ENCODE measurements at regions not wholly inside any gene's neighbourhood (a gene's known extent, or its start where the extent isn't known, plus 50 kb on each side); places are given as distances from the start of the nearest gene placed in this dataset.
"Not testable (repeated sequence)": the region's sequence is repeated elsewhere in the genome, so short reads cannot be mapped to it uniquely, and the experiment has no call there.

- no peak for DNase-seq (ENCODE audit: low read depth, low spot score)
- H3K9ac ChIP-seq (ENCODE audit: insufficient read length, low read depth), result no peak overlapping the region
- no peak overlapping the region for H3K4me3 ChIP-seq (ENCODE audit: insufficient read length, low read depth)
- H3K36me3 ChIP-seq (ENCODE audit: insufficient read depth, insufficient read length, low read length), result no peaks in the 10 kb centered on the region
- H3K9me3 ChIP-seq (ENCODE audit: insufficient read depth, low read length), result no peaks in the 10 kb centered on the region
- TF ChIP-seq ZNF274 (IDR thresholded peaks at IDR 0.05; ENCODE audit: low read depth, low read length), result no peak
- TF ChIP-seq YY1 (IDR thresholded peaks at IDR 0.05; ENCODE audit: insufficient read depth, insufficient read length), result no peak
- TF ChIP-seq SUZ12 (IDR thresholded peaks at IDR 0.05; ENCODE audit: extremely low read depth, insufficient read depth, insufficient read length), result no peak
- H3K4me1 ChIP-seq (ENCODE audit: insufficient read depth, insufficient read length), result no peaks in the 10 kb centered on the region
- H3K27me3 ChIP-seq (ENCODE audit: insufficient read depth, insufficient read length), result no peaks in the 10 kb centered on the region
Measured at GRCh38 chr9:81827616-81828296, 100.5 kb upstream of the SPATA31D4 start.

GRCh38 chr9:81829195-81829882 lies 98.9 kb upstream of the SPATA31D4 start:
- Histone ChIP-seq H3K36me3 (ENCODE audit: insufficient read depth, insufficient read length, low read length) (no peaks in the 10 kb centered on the region), H3K9me3 (ENCODE audit: insufficient read depth, low read length) (no peaks in the 10 kb centered on the region), H3K4me3 (ENCODE audit: insufficient read length, low read depth) (no peak overlapping the region), H3K9ac (ENCODE audit: insufficient read length, low read depth) (no peak overlapping the region), H3K4me1 (ENCODE audit: insufficient read depth, insufficient read length) (no peaks in the 10 kb centered on the region), H3K27me3 (ENCODE audit: insufficient read depth, insufficient read length) (no peaks in the 10 kb centered on the region)
- no peak for DNase-seq (ENCODE audit: low read depth, low spot score)
- TF ChIP-seq SUZ12 (IDR thresholded peaks at IDR 0.05; ENCODE audit: extremely low read depth, insufficient read depth, insufficient read length), result no peak

GRCh38 chr9:81830431-81830830 lies 97.8 kb upstream of the SPATA31D4 start:
- H3K9me3 ChIP-seq (ENCODE audit: insufficient read depth, low read length); H3K36me3 ChIP-seq (ENCODE audit: insufficient read depth, insufficient read length, low read length); H3K4me1 ChIP-seq (ENCODE audit: insufficient read depth, insufficient read length); DNase-seq (ENCODE audit: low read depth, low spot score); H3K9ac ChIP-seq (ENCODE audit: insufficient read length, low read depth); H3K4me3 ChIP-seq (ENCODE audit: insufficient read length, low read depth); H3K27me3 ChIP-seq (ENCODE audit: insufficient read depth, insufficient read length): not testable (repeated sequence)

- H3K36me3 ChIP-seq (ENCODE audit: insufficient read depth, insufficient read length, low read length), result no peaks in the 10 kb centered on the region
Measured at GRCh38 chr9:81832571-81833285, 95.5 kb upstream of the SPATA31D4 start.

GRCh38 chr9:81833563-81834345 lies 94.5 kb upstream of the SPATA31D4 start:
- no peak overlapping the region for H3K4me3 ChIP-seq (ENCODE audit: insufficient read length, low read depth)
- H3K4me1 ChIP-seq (ENCODE audit: insufficient read depth, insufficient read length), result no peaks in the 10 kb centered on the region
- no peak overlapping the region for H3K9ac ChIP-seq (ENCODE audit: insufficient read length, low read depth)
- DNase-seq (ENCODE audit: low read depth, low spot score), result no peak
- TF ChIP-seq YY1 (IDR thresholded peaks at IDR 0.05; ENCODE audit: insufficient read depth, insufficient read length), result no peak
- TF ChIP-seq ZNF274 (IDR thresholded peaks at IDR 0.05; ENCODE audit: low read depth, low read length), result no peak
- no peak for TF ChIP-seq SUZ12 (IDR thresholded peaks at IDR 0.05; ENCODE audit: extremely low read depth, insufficient read depth, insufficient read length)
- H3K27me3 ChIP-seq (ENCODE audit: insufficient read depth, insufficient read length), result no peaks in the 10 kb centered on the region
- no peaks in the 10 kb centered on the region for H3K9me3 ChIP-seq (ENCODE audit: insufficient read depth, low read length)
- no peaks in the 10 kb centered on the region for H3K36me3 ChIP-seq (ENCODE audit: insufficient read depth, insufficient read length, low read length)

More at GRCh38 chr9:81832571-81833285, 95.5 kb upstream of the SPATA31D4 start:
- no peaks in the 10 kb centered on the region for H3K4me1 ChIP-seq (ENCODE audit: insufficient read depth, insufficient read length)
- DNase-seq (ENCODE audit: low read depth, low spot score), result no peak
- H3K4me3 ChIP-seq (ENCODE audit: insufficient read length, low read depth), result no peak overlapping the region
- H3K27me3 ChIP-seq (ENCODE audit: insufficient read depth, insufficient read length), result no peaks in the 10 kb centered on the region
- no peak overlapping the region for H3K9ac ChIP-seq (ENCODE audit: insufficient read length, low read depth)
- no peak for TF ChIP-seq ZNF274 (IDR thresholded peaks at IDR 0.05; ENCODE audit: low read depth, low read length)
- TF ChIP-seq YY1 (IDR thresholded peaks at IDR 0.05; ENCODE audit: insufficient read depth, insufficient read length), result no peak
- no peaks in the 10 kb centered on the region for H3K9me3 ChIP-seq (ENCODE audit: insufficient read depth, low read length)

GRCh38 chr9:81841333-81841732 lies 86.9 kb upstream of the SPATA31D4 start:
- H3K9me3 ChIP-seq (ENCODE audit: insufficient read depth, low read length), result no peaks in the 10 kb centered on the region
- H3K9ac ChIP-seq (ENCODE audit: insufficient read length, low read depth), result no peak overlapping the region
- no peaks in the 10 kb centered on the region for H3K36me3 ChIP-seq (ENCODE audit: insufficient read depth, insufficient read length, low read length)
- DNase-seq (ENCODE audit: low read depth, low spot score), result peak; percentile 57
- H3K4me3 ChIP-seq (ENCODE audit: insufficient read length, low read depth), result no peak overlapping the region
- TF ChIP-seq YY1 (IDR thresholded peaks at IDR 0.05; ENCODE audit: insufficient read depth, insufficient read length), result no peak
- no peak for TF ChIP-seq SUZ12 (IDR thresholded peaks at IDR 0.05; ENCODE audit: extremely low read depth, insufficient read depth, insufficient read length)
- no peak for TF ChIP-seq ZNF274 (IDR thresholded peaks at IDR 0.05; ENCODE audit: low read depth, low read length)
- H3K27me3 ChIP-seq (ENCODE audit: insufficient read depth, insufficient read length), result no peaks in the 10 kb centered on the region
- no peaks in the 10 kb centered on the region for H3K4me1 ChIP-seq (ENCODE audit: insufficient read depth, insufficient read length)

GRCh38 chr9:81844131-81844567 lies 84.1 kb upstream of the SPATA31D4 start:
- DNase-seq (ENCODE audit: low read depth, low spot score), result no peak
- Histone ChIP-seq H3K9me3 (ENCODE audit: insufficient read depth, low read length) (no peaks in the 10 kb centered on the region), H3K4me3 (ENCODE audit: insufficient read length, low read depth) (no peak overlapping the region), H3K9ac (ENCODE audit: insufficient read length, low read depth) (no peak overlapping the region), H3K27me3 (ENCODE audit: insufficient read depth, insufficient read length) (no peaks in the 10 kb centered on the region), H3K4me1 (ENCODE audit: insufficient read depth, insufficient read length) (no peaks in the 10 kb centered on the region), H3K36me3 (ENCODE audit: insufficient read depth, insufficient read length, low read length) (no peaks in the 10 kb centered on the region)
- TF ChIP-seq ZNF274 (IDR thresholded peaks at IDR 0.05; ENCODE audit: low read depth, low read length), result no peak
- no peak for TF ChIP-seq SUZ12 (IDR thresholded peaks at IDR 0.05; ENCODE audit: extremely low read depth, insufficient read depth, insufficient read length)
- no peak for TF ChIP-seq YY1 (IDR thresholded peaks at IDR 0.05; ENCODE audit: insufficient read depth, insufficient read length)

Measured in NT2/D1 (cell line).